Large intestine (tissue), 3 donors: ENCODE measurements at regions not wholly inside any gene's neighbourhood (a gene's known extent, or its start where the extent isn't known, plus 50 kb on each side); places are given as distances from the start of the nearest gene placed in this dataset.

Experiments used
- DNase-seq, 2 donors: peaks; one replicate each; pipeline versions ENCODE4 v3.0.0 to v3.0.0-alpha.2; 2013
- H3K27ac ChIP-seq: one replicate; pipeline ENCODE4 v1.5.1; 2013; ENCODE audit warnings: low read length
- H3K27me3 ChIP-seq: 2 replicates; pipeline ENCODE4 v1.6.1; 2013; ENCODE audit warnings: low read length; ENCODE audit not compliant: control insufficient read depth, insufficient read depth
- H3K36me3 ChIP-seq: 2 replicates; pipeline ENCODE4 v1.6.1; 2013; ENCODE audit warnings: low read length; ENCODE audit not compliant: control insufficient read depth, insufficient read depth
- H3K4me1 ChIP-seq: one replicate; pipeline ENCODE4 v1.6.1; 2013; ENCODE audit warnings: low read length; ENCODE audit not compliant: control insufficient read depth, insufficient read depth
- H3K4me3 ChIP-seq: one replicate; pipeline ENCODE4 v1.5.1; 2013; ENCODE audit warnings: low read length
- H3K9me3 ChIP-seq: one replicate; pipeline ENCODE4 v1.6.1; 2013; ENCODE audit warnings: mild to moderate bottlenecking, low read depth, low read length, moderate library complexity; ENCODE audit not compliant: control insufficient read depth
- WGBS: methylation state at CpG from one replicate; pipeline ENCODE4 v1.1.5; 2013; ENCODE audit warnings: low lambda C conversion rate; ENCODE audit not compliant: insufficient coverage; 5-methylcytosine and 5-hydroxymethylcytosine counted together

DNA sequence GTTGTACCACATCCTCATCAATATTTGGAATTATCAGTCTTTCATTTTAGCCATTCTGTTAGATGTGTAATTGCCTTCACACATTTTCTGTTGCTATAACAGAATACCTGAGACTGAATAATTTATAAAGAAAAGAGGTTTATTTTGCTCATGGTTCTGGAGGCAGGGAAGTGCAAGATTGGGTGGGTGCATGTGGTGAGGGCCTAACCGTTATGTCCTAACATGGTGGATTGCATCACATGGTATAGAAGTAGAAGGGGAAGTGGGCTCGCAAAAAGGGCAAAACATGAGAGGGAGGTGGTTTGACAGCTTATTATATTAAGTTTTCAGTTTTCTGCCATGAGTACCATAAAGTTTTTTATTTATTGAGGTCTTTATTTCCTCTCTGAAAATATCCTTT, 452.0 kb downstream of the ARL4A start:
- no peak overlapping the region for H3K4me3 ChIP-seq
- no peak overlapping the region for H3K27ac ChIP-seq
- H3K4me1 ChIP-seq, result no peaks in the 10 kb centered on the region
- H3K27me3 ChIP-seq, result no peaks in the 10 kb centered on the region
- no peak for DNase-seq
- no peaks in the 10 kb centered on the region for H3K36me3 ChIP-seq
- no peaks in the 10 kb centered on the region for H3K9me3 ChIP-seq
- WGBS, result 100% methylated on average over 1 of the region's 2 CpGs

DNA sequence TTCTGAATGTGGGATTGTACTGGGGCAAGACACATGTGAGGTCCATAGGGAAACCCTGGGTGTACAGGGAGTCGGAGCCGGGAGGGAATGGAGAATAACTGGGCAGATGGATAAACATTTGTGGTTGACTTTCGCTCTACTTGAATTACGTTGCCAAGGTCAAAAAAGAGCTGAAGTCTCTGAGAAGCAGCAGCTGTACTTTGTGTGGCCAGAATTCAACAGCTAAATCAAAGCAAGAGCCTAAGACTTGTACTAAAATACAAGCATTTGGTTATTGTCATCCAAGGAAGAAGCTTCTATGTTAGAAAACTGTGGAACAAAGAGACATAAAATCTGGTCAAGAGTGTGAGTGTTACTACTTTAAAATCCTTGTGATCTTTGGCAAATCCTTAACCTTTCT, 457.2 kb downstream of the ARL4A start:
- no peaks in the 10 kb centered on the region for H3K36me3 ChIP-seq
- no CpG with 5 or more reads among the region's 4 CpGs for WGBS
- H3K27me3 ChIP-seq, result no peaks in the 10 kb centered on the region
- no peaks in the 10 kb centered on the region for H3K4me1 ChIP-seq
- H3K9me3 ChIP-seq, result no peaks in the 10 kb centered on the region
- H3K4me3 ChIP-seq, result no peak overlapping the region
- DNase-seq, result peak; percentile 0 to 7
- no peak overlapping the region for H3K27ac ChIP-seq

DNA sequence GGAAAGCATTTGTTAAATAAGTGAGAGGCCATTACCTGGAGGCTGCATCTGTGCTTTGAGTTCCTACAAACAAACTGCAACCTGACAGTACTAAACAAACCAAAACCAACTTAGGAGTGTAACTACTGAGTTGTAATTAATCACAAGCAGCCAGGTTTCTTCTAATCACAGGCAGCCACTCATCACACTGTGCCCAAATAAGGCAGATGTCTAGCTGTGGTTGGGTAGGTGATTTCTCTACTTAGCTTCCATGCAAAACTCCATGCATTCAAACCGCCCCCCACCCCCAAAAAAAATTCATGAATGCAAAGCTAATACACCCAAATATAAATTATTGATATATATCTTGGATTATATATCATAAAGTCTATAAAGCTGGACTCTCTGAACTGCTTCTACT, 461.1 kb downstream of the ARL4A start:
- H3K27me3 ChIP-seq, result no peaks in the 10 kb centered on the region
- no peaks in the 10 kb centered on the region for H3K4me1 ChIP-seq
- DNase-seq, result no peak
- H3K36me3 ChIP-seq, result no peaks in the 10 kb centered on the region
- H3K4me3 ChIP-seq, result no peak overlapping the region
- no peak overlapping the region for H3K27ac ChIP-seq
- no peaks in the 10 kb centered on the region for H3K9me3 ChIP-seq
- no CpG with 5 or more reads among the region's 1 CpG for WGBS

DNA sequence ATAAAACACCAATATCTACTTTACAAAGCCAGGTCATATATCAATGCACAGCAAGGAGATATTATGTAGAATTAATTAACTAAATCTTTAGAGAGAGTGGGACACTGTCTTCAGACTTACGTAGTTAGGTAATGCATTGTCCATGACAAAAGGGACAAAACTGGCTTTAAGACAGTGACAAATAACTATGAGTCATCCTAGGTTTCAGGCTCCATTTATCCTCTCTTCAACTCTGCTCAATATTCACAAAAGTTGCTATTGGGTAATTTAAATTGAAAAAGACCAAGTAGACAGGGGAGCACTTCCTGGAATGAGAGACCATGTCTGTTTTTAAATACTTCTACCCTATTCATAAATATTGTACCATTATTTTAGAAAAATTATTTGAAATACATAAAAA, 464.5 kb downstream of the ARL4A start:
- Histone ChIP-seq H3K4me1 (no peaks in the 10 kb centered on the region), H3K9me3 (no peaks in the 10 kb centered on the region), H3K4me3 (no peak overlapping the region), H3K27me3 (no peaks in the 10 kb centered on the region), H3K36me3 (no peaks in the 10 kb centered on the region), H3K27ac (no peak overlapping the region)
- DNase-seq, result no peak
- no CpG with 5 or more reads among the region's 1 CpG for WGBS

DNA sequence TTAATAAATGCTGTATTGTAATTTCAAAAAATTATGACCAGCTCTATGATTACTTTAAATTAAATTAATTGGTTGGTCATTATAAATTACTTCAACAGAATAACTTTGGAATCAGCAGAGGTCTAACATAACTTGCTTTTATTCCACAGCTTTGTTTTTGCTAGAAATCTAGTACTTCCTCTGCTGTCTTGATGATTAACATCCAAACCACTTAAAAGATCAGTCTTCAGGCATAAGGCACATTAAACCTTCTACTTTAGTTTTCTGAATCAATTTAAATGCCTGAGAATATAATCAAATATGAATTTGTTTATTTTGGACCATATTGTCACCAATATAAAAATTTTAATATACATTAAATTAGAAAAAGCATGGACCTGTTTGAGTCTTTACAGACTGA, 465.3 kb downstream of the ARL4A start:
- H3K27ac ChIP-seq, result no peak overlapping the region
- no peaks in the 10 kb centered on the region for H3K36me3 ChIP-seq
- no peaks in the 10 kb centered on the region for H3K27me3 ChIP-seq
- H3K4me3 ChIP-seq, result no peak overlapping the region
- H3K9me3 ChIP-seq, result no peaks in the 10 kb centered on the region
- no peaks in the 10 kb centered on the region for H3K4me1 ChIP-seq
- DNase-seq, result no peak

DNA sequence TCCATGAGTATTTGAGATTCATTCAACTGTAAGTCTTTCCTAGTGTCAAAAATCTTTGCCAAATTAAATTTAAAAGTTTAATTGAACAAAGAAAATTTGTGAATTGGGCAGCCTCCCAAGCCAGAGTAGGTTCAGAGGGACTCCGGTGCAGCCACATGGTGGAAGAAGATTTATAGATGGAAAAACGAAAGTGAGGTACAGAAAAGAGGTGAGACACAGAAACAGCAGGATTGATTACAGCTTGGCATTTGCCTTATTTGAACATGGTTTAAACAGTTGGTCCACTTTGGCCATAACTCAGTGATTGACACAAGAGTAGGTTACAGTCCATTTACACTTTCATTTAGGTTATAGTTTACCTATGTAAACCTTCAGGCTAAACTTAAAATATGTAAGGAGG, 465.8 kb downstream of the ARL4A start:
- DNase-seq, result no peak
- no peaks in the 10 kb centered on the region for H3K36me3 ChIP-seq
- WGBS, result 50% methylated on average over 1 of the region's 2 CpGs

DNA sequence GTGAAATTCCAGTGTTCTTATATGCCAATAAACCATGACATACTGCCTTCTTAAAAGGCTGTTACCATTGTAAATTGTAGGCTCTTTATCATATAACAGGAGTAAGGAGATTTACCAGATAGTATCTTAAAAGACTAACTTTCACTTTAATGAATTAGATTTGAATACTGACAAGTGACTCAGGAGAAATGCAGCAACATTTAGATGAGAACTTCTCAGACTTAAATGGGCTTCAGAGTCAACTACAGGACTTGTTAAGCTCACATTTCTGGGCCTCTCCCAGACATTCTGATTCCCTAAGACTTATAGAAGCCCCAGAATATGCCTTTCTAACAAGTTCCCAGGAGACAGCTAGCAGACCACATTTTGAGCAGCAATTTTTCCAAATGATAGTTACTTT, 466.3 kb downstream of the ARL4A start:
- H3K27me3 ChIP-seq, result no peaks in the 10 kb centered on the region
- no peak for DNase-seq
- no peaks in the 10 kb centered on the region for H3K9me3 ChIP-seq
- H3K27ac ChIP-seq, result no peak overlapping the region
- H3K36me3 ChIP-seq, result no peaks in the 10 kb centered on the region
- no peak overlapping the region for H3K4me3 ChIP-seq
- no peaks in the 10 kb centered on the region for H3K4me1 ChIP-seq

More for the DNA sequence above, 465.8 kb downstream of the ARL4A start:
- Histone ChIP-seq H3K4me3 (no peak overlapping the region), H3K9me3 (no peaks in the 10 kb centered on the region), H3K27ac (no peak overlapping the region), H3K4me1 (no peaks in the 10 kb centered on the region), H3K27me3 (no peaks in the 10 kb centered on the region)

DNA sequence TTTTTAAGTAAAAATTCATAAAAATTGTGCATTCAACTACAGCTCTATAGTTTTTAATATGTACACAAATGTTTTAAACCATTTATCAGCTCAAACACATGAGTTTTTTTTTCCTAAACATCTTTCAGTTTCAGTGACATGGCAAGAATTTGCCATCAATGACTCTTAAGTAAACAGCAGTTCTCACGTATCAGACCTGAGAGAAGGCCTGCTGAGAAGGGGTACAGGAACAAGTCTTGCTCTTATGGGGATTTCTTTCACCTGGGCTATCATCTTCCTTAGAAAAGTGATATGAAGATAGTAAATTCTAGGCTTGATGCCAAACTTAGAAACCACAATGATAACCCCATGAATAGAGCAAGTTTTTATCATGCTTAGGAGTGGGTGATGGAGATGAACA, 467.8 kb downstream of the ARL4A start:
- Histone ChIP-seq H3K36me3 (no peaks in the 10 kb centered on the region), H3K4me1 (no peaks in the 10 kb centered on the region), H3K4me3 (no peak overlapping the region), H3K27me3 (peaks cover 2% of the 10 kb centered on the region), H3K27ac (no peak overlapping the region), H3K9me3 (no peaks in the 10 kb centered on the region)
- no CpG with 5 or more reads among the region's 1 CpG for WGBS
- DNase-seq, result peak in 1 of 2 donors; percentile 11

DNA sequence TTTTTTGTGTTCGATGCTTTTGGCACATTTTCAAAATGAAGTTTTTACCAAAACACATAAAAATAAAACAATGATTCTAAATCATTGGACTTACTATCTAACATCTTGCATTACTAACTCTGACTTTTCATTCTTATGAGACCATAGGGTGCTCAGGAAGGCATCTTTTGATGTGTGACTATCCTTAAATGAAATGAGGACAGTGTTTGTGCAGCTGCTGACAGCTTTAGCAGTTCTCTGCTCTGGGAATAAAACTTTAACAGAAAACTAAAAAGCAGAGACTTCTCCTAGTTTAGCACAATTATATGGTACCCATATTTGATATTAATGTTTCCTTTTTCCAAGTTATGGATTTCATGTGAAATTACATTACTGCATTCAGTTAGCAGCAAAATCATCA, 471.6 kb downstream of the ARL4A start:
- H3K27ac ChIP-seq, result no peak overlapping the region
- no peaks in the 10 kb centered on the region for H3K4me1 ChIP-seq
- no peaks in the 10 kb centered on the region for H3K36me3 ChIP-seq
- no peaks in the 10 kb centered on the region for H3K9me3 ChIP-seq
- no peak for DNase-seq
- 100% methylated on average over 1 of the region's 1 CpG for WGBS
- H3K27me3 ChIP-seq, result peaks cover 2% of the 10 kb centered on the region
- H3K4me3 ChIP-seq, result no peak overlapping the region

DNA sequence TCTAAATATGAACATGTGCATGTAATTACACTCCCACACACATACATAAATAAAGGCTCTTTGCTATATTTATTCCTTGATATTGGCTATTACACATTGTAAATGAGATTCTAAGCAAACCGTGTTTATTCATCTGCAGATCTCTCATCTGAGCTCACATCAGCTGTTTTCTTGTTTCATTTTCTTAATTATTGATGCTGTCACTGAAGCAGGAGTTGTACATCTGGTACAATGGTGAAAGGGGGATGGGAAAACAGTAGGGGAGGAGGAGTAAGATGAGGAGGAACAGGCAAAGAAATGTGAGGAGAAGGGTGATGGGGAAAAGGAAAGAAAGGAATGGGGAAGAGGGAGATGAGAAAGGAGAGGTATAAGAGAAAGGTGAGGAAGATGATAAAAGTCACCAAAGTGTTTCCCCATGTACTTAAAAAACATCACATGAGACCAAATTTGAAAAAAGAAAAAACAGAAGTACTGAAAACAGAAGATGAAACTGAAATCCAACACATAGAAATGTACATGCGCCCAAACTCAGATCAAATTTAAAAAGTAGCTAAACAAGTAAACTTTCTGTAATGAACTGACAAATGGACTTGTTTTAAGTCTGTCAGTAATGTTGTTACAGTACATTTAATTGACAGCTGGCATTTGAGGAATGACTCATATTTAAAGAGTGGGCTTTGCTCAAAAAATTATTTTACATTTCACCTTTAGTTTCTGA, 472.2 kb downstream of the ARL4A start:
- Histone ChIP-seq H3K4me3 (no peak overlapping the region), H3K9me3 (no peaks in the 10 kb centered on the region), H3K27ac (no peak overlapping the region), H3K36me3 (no peaks in the 10 kb centered on the region), H3K4me1 (no peaks in the 10 kb centered on the region), H3K27me3 (peaks cover 2% of the 10 kb centered on the region)
- no peak for DNase-seq
- WGBS, result 100% methylated on average over 1 of the region's 2 CpGs

DNA sequence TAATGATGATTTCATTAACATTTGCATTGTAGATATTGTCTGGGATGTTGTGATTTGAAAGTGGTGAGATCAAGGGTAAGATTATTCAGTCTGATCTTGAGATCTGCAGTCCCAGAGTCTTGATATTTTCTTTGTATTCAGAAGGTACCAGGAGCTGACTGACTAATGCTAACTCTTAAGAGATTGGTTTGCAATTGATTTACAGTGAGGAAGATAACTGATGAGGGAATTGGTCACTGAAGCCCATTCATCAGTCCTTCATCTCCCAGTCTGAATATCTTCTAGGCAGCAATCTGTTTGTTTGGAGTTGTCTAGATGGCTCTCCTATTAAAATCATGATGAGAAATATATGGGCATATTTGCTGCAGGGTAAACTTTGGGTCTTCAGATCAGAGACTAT, 473.7 kb downstream of the ARL4A start:
- no peak for DNase-seq
- Histone ChIP-seq H3K27ac (no peak overlapping the region), H3K9me3 (no peaks in the 10 kb centered on the region)

More for the DNA sequence above, 473.7 kb downstream of the ARL4A start:
- H3K27me3 ChIP-seq, result peaks cover 2% of the 10 kb centered on the region
- no peaks in the 10 kb centered on the region for H3K36me3 ChIP-seq
- no peaks in the 10 kb centered on the region for H3K4me1 ChIP-seq
- H3K4me3 ChIP-seq, result no peak overlapping the region
